LHCN-M2 (cell line): ENCODE measurements at regions not wholly inside any gene's neighbourhood (a gene's known extent, or its start where the extent isn't known, plus 50 kb on each side); places are given as distances from the start of the nearest gene placed in this dataset.
A peak's percentile ranks its signal among the peaks of the same experiment; 100 is the strongest.
"Not testable (repeated sequence)": the region's sequence is repeated elsewhere in the genome, so short reads cannot be mapped to it uniquely, and the experiment has no call there.

ENCODE experiments used
- DNase-seq: peaks from one replicate; pipeline ENCODE4 v3.0.0-alpha.2; 2012; ENCODE audit warnings: low read depth

GRCh38 chr1:194935864-194936263 lies 1672.4 kb downstream of the KCNT2 start:
- no peak for DNase-seq

- no peak for DNase-seq
Observed at GRCh38 chr1:194931166-194931565, 1677.1 kb downstream of the KCNT2 start.

- DNase-seq, result no peak
Observed at GRCh38 chr1:194930132-194930531, 1678.1 kb downstream of the KCNT2 start.

- DNase-seq, result no peak
Observed at GRCh38 chr1:194929357-194929756, 1678.9 kb downstream of the KCNT2 start.

GRCh38 chr1:194919146-194919545 lies 1689.1 kb downstream of the KCNT2 start:
- no peak for DNase-seq

GRCh38 chr1:194917769-194918168 lies 1690.5 kb downstream of the KCNT2 start:
- no peak for DNase-seq

GRCh38 chr1:194908643-194909042 lies 1699.6 kb downstream of the KCNT2 start:
- DNase-seq, result peak; percentile 2

- no peak for DNase-seq
Observed at GRCh38 chr1:194903524-194903923, 1704.7 kb downstream of the KCNT2 start.

- DNase-seq, result no peak
Observed at GRCh38 chr1:194889310-194889709, 1702.9 kb upstream of the B3GALT2 start.

GRCh38 chr1:194870860-194871259 lies 1684.4 kb upstream of the B3GALT2 start:
- DNase-seq, result no peak

- no peak for DNase-seq
Observed at GRCh38 chr1:194866153-194866552, 1679.7 kb upstream of the B3GALT2 start.

GRCh38 chr1:194865383-194865782 lies 1679.0 kb upstream of the B3GALT2 start:
- DNase-seq, result no peak

GRCh38 chr1:194862129-194862528 lies 1675.7 kb upstream of the B3GALT2 start:
- DNase-seq, result no peak

- DNase-seq, result no peak
Observed at GRCh38 chr1:194860248-194861201, 1674.1 kb upstream of the B3GALT2 start.

GRCh38 chr1:194859481-194860154 lies 1673.2 kb upstream of the B3GALT2 start:
- DNase-seq, result not testable (repeated sequence)

GRCh38 chr1:194858811-194859480 lies 1672.5 kb upstream of the B3GALT2 start:
- not testable (repeated sequence) for DNase-seq

- no peak for DNase-seq
Observed at GRCh38 chr1:194857413-194857812, 1671.0 kb upstream of the B3GALT2 start.

GRCh38 chr1:194848846-194849245 lies 1662.4 kb upstream of the B3GALT2 start:
- DNase-seq, result no peak

- DNase-seq, result no peak
Observed at GRCh38 chr1:194846488-194846887, 1660.1 kb upstream of the B3GALT2 start.

GRCh38 chr1:194843077-194843476 lies 1656.7 kb upstream of the B3GALT2 start:
- no peak for DNase-seq

- no peak for DNase-seq
Observed at GRCh38 chr1:194833111-194833510, 1646.7 kb upstream of the B3GALT2 start.

GRCh38 chr1:194831595-194831994 lies 1645.2 kb upstream of the B3GALT2 start:
- DNase-seq, result not testable (repeated sequence)
